GM12878 (cell line): ENCODE measurements at regions not wholly inside any gene's neighbourhood (a gene's known extent, or its start where the extent isn't known, plus 50 kb on each side); places are given as distances from the start of the nearest gene placed in this dataset.

Experiments used
- ATAC-seq: fragments of 200-7000 bp; cut with Tn5 transposase; 3 replicates; pipeline ENCODE4 v1.9.1; 2020; ENCODE audit warnings: mild to moderate bottlenecking, moderate library complexity
- BruUV-seq: library from RNA; stranded (reverse); fragments of 400-500 nt; replicated peaks from 2 replicates; lab custom pipeline; 2021; lab: Mats Ljungman, UMichigan
- CTCF ChIA-PET: fragments of 300-600 bp; sonication (Branson Sonifier 250); formaldehyde crosslinking; extraction: SDS; loops from one replicate; lab custom pipeline; 2021; ENCODE audit warnings: inconsistent platforms; lab: Yijun Ruan, JAX
- POLR2A ChIA-PET: fragments of 350-600 bp; formaldehyde crosslinking; extraction: SDS; loops from one replicate; lab custom pipeline; 2021; ENCODE audit warnings: inconsistent platforms; lab: Charles Lee
- RAD21 ChIA-PET: fragments of 300-600 bp; sonication (Branson Sonifier 250); formaldehyde crosslinking; loops from one replicate; lab custom pipeline; 2023; ENCODE audit warnings: antibody characterized with exemption; ENCODE audit not compliant: unreplicated experiment; lab: Charles Lee
- SMC1A ChIA-PET: fragments of 300-600 bp; sonication (Branson Sonifier 250); formaldehyde crosslinking; loops from one replicate; lab custom pipeline; 2023; ENCODE audit not compliant: unreplicated experiment, uncharacterized antibody; lab: Charles Lee
- DNase-seq: peaks from one replicate; pipeline ENCODE4 v3.0.0-alpha.2; 2011; ENCODE audit warnings: low read depth, low spot score
- FAIRE-seq: peaks from 3 replicates; lab custom pipeline; 2011; peaks lifted over from hg19 to GRCh38; lab: Jason Lieb, UNC
- H2AFZ ChIP-seq: 2 replicates; pipeline ENCODE4 v1.6.0; 2011; ENCODE audit warnings: low read depth, low read length, control low read depth; ENCODE audit not compliant: control insufficient read depth
- H3K27ac ChIP-seq: 2 replicates; pipeline ENCODE4 v1.5.1; 2011; ENCODE audit warnings: control low read depth; ENCODE audit not compliant: control insufficient read depth, insufficient read depth
- H3K27me3 ChIP-seq, 2 experiments: replicated peaks in 1 of 2; 2 replicates each; pipeline versions ENCODE4 v1.6.0 to v1.6.1; 2011; ENCODE audit warnings: low read length in 1 of 2; ENCODE audit not compliant: control insufficient read depth in 2 of 2, insufficient read depth in 2 of 2
- H3K36me3 ChIP-seq, 2 experiments: 2 replicates each; pipeline ENCODE4 v1.5.1; 2011; ENCODE audit warnings: low read length in 1 of 2; ENCODE audit not compliant: control insufficient read depth in 2 of 2, insufficient read depth in 2 of 2
- H3K4me1 ChIP-seq: 2 replicates; pipeline ENCODE4 v1.6.1; 2011; ENCODE audit warnings: mild to moderate bottlenecking, low read length, moderate library complexity, mixed read lengths; ENCODE audit not compliant: control insufficient read depth, insufficient read depth
- H3K4me2 ChIP-seq: 2 replicates; pipeline ENCODE4 v1.6.0; 2011; ENCODE audit warnings: control low read depth; ENCODE audit not compliant: control insufficient read depth, insufficient read depth
- H3K4me3 ChIP-seq: fragments of 200-600 bp; sonication (generic); 2 replicates; pipeline ENCODE4 v1.5.1; 2016
- H3K79me2 ChIP-seq: 2 replicates; pipeline ENCODE4 v1.6.0; 2011; ENCODE audit warnings: low read length; ENCODE audit not compliant: control insufficient read depth, insufficient read depth
- H3K9ac ChIP-seq: 2 replicates; pipeline ENCODE4 v1.8.0; 2011; ENCODE audit warnings: low read length, control low read depth, mixed read lengths; ENCODE audit not compliant: control insufficient read depth, insufficient read depth
- H3K9me3 ChIP-seq: replicated peaks from 3 replicates; pipeline ENCODE4 v1.5.1; 2011; ENCODE audit warnings: mild to moderate bottlenecking, low read length; ENCODE audit not compliant: control insufficient read depth, insufficient read depth
- H4K20me1 ChIP-seq: 2 replicates; pipeline ENCODE4 v1.6.0; 2011; ENCODE audit not compliant: control insufficient read depth, insufficient read depth
- CEBPZ ChIP-seq: fragments of 150-350 bp; IDR thresholded peaks from 2 replicates; pipeline ENCODE4 v1.6.1; 2016; ENCODE audit warnings: low read depth, low read length
- ELK1 ChIP-seq: IDR thresholded peaks from 2 replicates; pipeline ENCODE4 v1.6.1; 2012; ENCODE audit warnings: low read depth, low read length, improper control_type of control experiment
- ESRRA ChIP-seq: IDR thresholded peaks from 2 replicates; pipeline ENCODE4 v1.6.1; 2012; ENCODE audit warnings: mild to moderate bottlenecking, low read length, improper control_type of control experiment
- FOS ChIP-seq: IDR thresholded peaks from 3 replicates; pipeline ENCODE4 v1.6.1; 2011; ENCODE audit warnings: borderline replicate concordance; ENCODE audit not compliant: insufficient read length; ENCODE audit errors: extremely low read depth
- HCFC1 ChIP-seq: fragments of 150-350 bp; IDR thresholded peaks from 2 replicates; pipeline ENCODE4 v1.6.1; 2014; ENCODE audit warnings: low read length
- KLF5 ChIP-seq: fragments of 450-650 bp; IDR thresholded peaks from 2 replicates; pipeline ENCODE4 v1.6.1; 2014; ENCODE audit warnings: mild to moderate bottlenecking; ENCODE audit not compliant: partially characterized antibody
- LARP7 ChIP-seq: fragments of 450-650 bp; IDR thresholded peaks from 2 replicates; pipeline ENCODE4 v1.6.1; 2017; ENCODE audit warnings: mild to moderate bottlenecking
- POLR2AphosphoS2 ChIP-seq: IDR thresholded peaks from 2 replicates; pipeline ENCODE4 v1.6.1; 2011; ENCODE audit warnings: low read depth, mild to moderate bottlenecking, low read length, improper control_type of control experiment, moderate library complexity
- TCF12 ChIP-seq: IDR thresholded peaks from 2 replicates; pipeline ENCODE4 v1.6.1; 2011; ENCODE audit warnings: low read depth, mild to moderate bottlenecking, low read length
- YY1 ChIP-seq: IDR thresholded peaks from 2 replicates; pipeline ENCODE4 v1.6.1; 2011; ENCODE audit warnings: low read depth, mild to moderate bottlenecking, low read length
- ZBTB33 ChIP-seq: fragments of 450-650 bp; IDR thresholded peaks from 2 replicates; pipeline ENCODE4 v1.6.1; 2017; ENCODE audit warnings: mild to moderate bottlenecking
- ZNF592 ChIP-seq: fragments of 450-650 bp; IDR thresholded peaks from 2 replicates; pipeline ENCODE4 v1.6.1; 2017; ENCODE audit warnings: mild to moderate bottlenecking, moderate library complexity
- WGBS: methylation state at CpG from one replicate; pipeline ENCODE4 v1.1.6; 2016; ENCODE audit warnings: low lambda C conversion rate; ENCODE audit not compliant: insufficient replicate concordance, insufficient coverage; ENCODE audit errors: missing lambda C conversion rate; 5-methylcytosine and 5-hydroxymethylcytosine counted together
- in situ Hi-C: fragments of 300-500 bp; cut with MboI; formaldehyde crosslinking; loops from 9 replicates; pipeline ENCODE4 v1.14.3; 2018; ENCODE audit warnings: mixed read lengths
- intact Hi-C: fragments of 100-400 bp; cut with micrococcal nuclease; formaldehyde crosslinking; loops from one replicate; pipeline ENCODE4 v1.14.2; 2022; ENCODE audit not compliant: unreplicated experiment

- TF ChIP-seq FOS (no peak), ZNF592 (no peak)
- TF ChIP-seq, all 136 proteins: peak for 0
Observed at GRCh38 chr6:22664968-22665367, 95.6 kb downstream of the HDGFL1 start (continued).

- intact Hi-C loops (no loop called here), in situ Hi-C loops (no loop called here)
- no peak for FAIRE-seq
- ChIA-PET CTCF (interaction anchor here (1.1 kb wide), 1 partner anchor 11 kb away, joined by 5 read pairs; no protein-coding TSS in a partner anchor), SMC1A (interaction anchor here (1.2 to 2.4 kb wide), 3 partner anchors 9 to 65 kb away, joined by 3 to 9 read pairs (median 3); no protein-coding TSS in a partner anchor), RAD21 (no interaction called here), POLR2A (no interaction called here)
- H3K36me3 ChIP-seq: no peaks in the 10 kb centered on the region
- no peaks in the 10 kb centered on the region for H4K20me1 ChIP-seq
- ATAC-seq: no peak
- H3K79me2 ChIP-seq: no peaks in the 10 kb centered on the region
- no peaks in the 10 kb centered on the region for H3K9me3 ChIP-seq
- no peak for DNase-seq
- no peak overlapping the region for H2AFZ ChIP-seq
- 85% methylated on average over 1 of the region's 1 CpG for WGBS
- H3K4me3 ChIP-seq: no peak overlapping the region
- no TSS peak for BruUV-seq
- no peak overlapping the region for H3K9ac ChIP-seq
- H3K27ac ChIP-seq: no peak overlapping the region
- TF ChIP-seq POLR2AphosphoS2: no peak
- no peak for TF ChIP-seq ZBTB33
- TF ChIP-seq HCFC1: no peak
- no peak for TF ChIP-seq KLF5
- no peak for TF ChIP-seq TCF12
- TF ChIP-seq ESRRA: no peak
- TF ChIP-seq CEBPZ: no peak
- no peak for TF ChIP-seq ELK1
- no peak for TF ChIP-seq YY1
- no peak for TF ChIP-seq LARP7
- TF ChIP-seq, all 136 proteins: peak for 0
- Histone ChIP-seq H3K4me1 (no peaks in the 10 kb centered on the region), H3K27me3 (no peaks in the 10 kb centered on the region), H3K4me2 (no peak overlapping the region)
Observed at GRCh38 chr6:22666021-22666420, 96.7 kb downstream of the HDGFL1 start.
